ENCODE measurements at regions not wholly inside any gene's neighbourhood (a gene's known extent, or its start where the extent isn't known, plus 50 kb on each side); places are given as distances from the start of the nearest gene placed in this dataset.

DNA sequence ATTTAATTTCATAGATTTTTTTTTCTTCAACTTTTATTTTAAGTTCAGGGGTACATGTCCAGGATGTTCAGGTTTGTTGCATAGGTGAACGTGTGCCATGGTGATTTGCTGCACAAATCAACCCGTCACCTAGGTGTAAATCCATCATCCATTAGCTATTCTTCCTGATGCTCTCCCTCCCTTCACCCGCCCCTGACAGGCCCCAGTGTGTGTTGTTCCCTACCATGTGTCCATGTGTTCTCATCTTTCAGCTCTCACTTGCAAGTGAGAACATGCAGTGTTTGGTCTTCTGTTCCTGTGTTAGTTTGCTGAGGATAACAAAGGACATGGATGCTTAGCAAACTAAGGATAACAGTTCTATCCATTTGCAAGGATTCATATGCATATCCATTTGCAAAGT lies 209.1 kb upstream of the ADCY2 start:
- H3K4me1 ChIP-seq (ENCODE audit: insufficient read depth, low read length, poor library complexity, severe bottlenecking): no peaks in the 10 kb centered on the region
- ChIA-PET CTCF (ENCODE audit: unreplicated experiment) (no interaction called here), POLR2A (no interaction called here)
- intact Hi-C loops (cut with micrococcal nuclease; ENCODE audit: unreplicated experiment): no loop called here
- no peaks in the 10 kb centered on the region for H3K9me3 ChIP-seq (ENCODE audit: low read length)
- no peak overlapping the region for H3K4me3 ChIP-seq (ENCODE audit: low read depth, low read length, poor library complexity, severe bottlenecking)
- no peaks in the 10 kb centered on the region for H3K79me2 ChIP-seq (ENCODE audit: insufficient read depth, low read depth, low read length)
- no peak for DNase-seq (ENCODE audit: low spot score)
- no peaks in the 10 kb centered on the region for H3K9me2 ChIP-seq (ENCODE audit: insufficient read depth, low read length)
- no peak for TF ChIP-seq EZH2phosphoT487 (IDR thresholded peaks at IDR 0.05; ENCODE audit: borderline replicate concordance, low read depth, low read length)
- TF ChIP-seq, protein P1, sequence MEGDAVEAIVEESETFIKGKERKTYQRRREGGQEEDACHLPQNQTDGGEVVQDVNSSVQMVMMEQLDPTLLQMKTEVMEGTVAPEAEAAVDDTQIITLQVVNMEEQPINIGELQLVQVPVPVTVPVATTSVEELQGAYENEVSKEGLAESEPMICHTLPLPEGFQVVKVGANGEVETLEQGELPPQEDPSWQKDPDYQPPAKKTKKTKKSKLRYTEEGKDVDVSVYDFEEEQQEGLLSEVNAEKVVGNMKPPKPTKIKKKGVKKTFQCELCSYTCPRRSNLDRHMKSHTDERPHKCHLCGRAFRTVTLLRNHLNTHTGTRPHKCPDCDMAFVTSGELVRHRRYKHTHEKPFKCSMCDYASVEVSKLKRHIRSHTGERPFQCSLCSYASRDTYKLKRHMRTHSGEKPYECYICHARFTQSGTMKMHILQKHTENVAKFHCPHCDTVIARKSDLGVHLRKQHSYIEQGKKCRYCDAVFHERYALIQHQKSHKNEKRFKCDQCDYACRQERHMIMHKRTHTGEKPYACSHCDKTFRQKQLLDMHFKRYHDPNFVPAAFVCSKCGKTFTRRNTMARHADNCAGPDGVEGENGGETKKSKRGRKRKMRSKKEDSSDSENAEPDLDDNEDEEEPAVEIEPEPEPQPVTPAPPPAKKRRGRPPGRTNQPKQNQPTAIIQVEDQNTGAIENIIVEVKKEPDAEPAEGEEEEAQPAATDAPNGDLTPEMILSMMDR (conservative IDR thresholded peaks at IDR 0.05; ENCODE audit: low read length): no peak
- no peak overlapping the region for H3K4me2 ChIP-seq (ENCODE audit: low read length)
- H2AFZ ChIP-seq (ENCODE audit: low read length): no peak overlapping the region
- H3K27ac ChIP-seq (ENCODE audit: low read depth, low read length, poor library complexity, severe bottlenecking): no peak overlapping the region
- H4K20me1 ChIP-seq (ENCODE audit: insufficient read depth, low read length): no peaks in the 10 kb centered on the region
- BruUV-seq (replicated peaks): no TSS peak
- H3K36me3 ChIP-seq (ENCODE audit: insufficient read depth, low read length): no peaks in the 10 kb centered on the region

DNA sequence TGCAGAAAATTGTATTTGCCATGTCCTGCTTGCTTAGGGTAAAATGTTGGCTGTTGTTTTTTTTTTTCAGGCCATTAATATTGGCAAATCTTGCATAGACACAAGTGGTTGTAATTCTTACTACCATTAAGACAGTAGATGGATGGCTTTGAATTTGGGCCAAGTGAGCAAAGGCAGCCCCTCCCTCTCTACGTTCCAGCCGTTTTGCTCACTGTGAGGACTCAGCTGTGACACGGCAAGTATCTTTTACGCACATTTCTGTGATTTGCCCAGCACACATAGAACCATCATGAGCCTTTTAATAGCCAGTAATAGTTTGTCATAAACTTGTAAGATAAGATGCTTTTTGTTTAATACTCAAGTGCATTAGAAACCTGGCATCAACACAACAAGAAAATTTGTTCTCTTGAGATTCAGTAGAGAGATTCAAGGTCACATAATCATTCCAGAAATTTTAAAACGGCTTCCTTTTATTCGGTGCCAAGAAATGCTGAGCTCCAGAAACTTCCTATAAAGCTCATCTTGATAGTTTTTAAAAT lies 205.2 kb upstream of the ADCY2 start:
- no peak overlapping the region for H3K4me3 ChIP-seq (ENCODE audit: low read depth, low read length, poor library complexity, severe bottlenecking)

DNA sequence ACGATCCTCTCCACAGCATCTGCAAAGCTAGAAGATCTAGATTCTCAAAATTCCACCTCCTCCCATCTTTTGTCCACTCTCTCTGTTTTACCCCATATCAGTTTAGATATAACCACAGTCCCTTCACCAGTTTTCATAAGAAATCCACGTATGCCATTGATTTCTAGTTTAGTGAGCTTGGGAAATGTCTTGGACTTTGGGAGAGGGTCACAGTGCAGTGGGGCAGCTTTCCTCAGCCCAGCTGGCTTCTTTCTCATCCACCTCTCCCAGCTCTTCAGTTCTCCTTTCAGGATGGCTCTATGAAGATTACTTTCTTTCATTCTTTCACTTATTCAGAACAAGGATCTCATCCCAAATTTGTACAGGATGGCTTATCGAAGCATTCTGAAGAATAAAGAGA lies 203.9 kb upstream of the ADCY2 start:
- Histone ChIP-seq H2AFZ (ENCODE audit: low read length) (no peak overlapping the region), H4K20me1 (ENCODE audit: insufficient read depth, low read length) (no peaks in the 10 kb centered on the region), H3K4me3 (ENCODE audit: low read depth, low read length, poor library complexity, severe bottlenecking) (no peak overlapping the region), H3K9me3 (ENCODE audit: low read length) (no peaks in the 10 kb centered on the region), H3K79me2 (ENCODE audit: insufficient read depth, low read depth, low read length) (no peaks in the 10 kb centered on the region), H3K4me1 (ENCODE audit: insufficient read depth, low read length, poor library complexity, severe bottlenecking) (no peaks in the 10 kb centered on the region), H3K36me3 (ENCODE audit: insufficient read depth, low read length) (no peaks in the 10 kb centered on the region), H3K4me2 (ENCODE audit: low read length) (no peak overlapping the region), H3K27ac (ENCODE audit: low read depth, low read length, poor library complexity, severe bottlenecking) (no peak overlapping the region), H3K9me2 (ENCODE audit: insufficient read depth, low read length) (no peaks in the 10 kb centered on the region)
- TF ChIP-seq, protein P1 (conservative IDR thresholded peaks at IDR 0.05; ENCODE audit: low read length): no peak
- TF ChIP-seq EZH2phosphoT487 (IDR thresholded peaks at IDR 0.05; ENCODE audit: borderline replicate concordance, low read depth, low read length): no peak
- BruUV-seq (replicated peaks): no TSS peak
- DNase-seq (ENCODE audit: low spot score): no peak
- CTCF ChIA-PET (ENCODE audit: unreplicated experiment): no interaction called here
- POLR2A ChIA-PET: no interaction called here
- intact Hi-C loops (cut with micrococcal nuclease; ENCODE audit: unreplicated experiment): no loop called here

More for the DNA sequence above, 205.2 kb upstream of the ADCY2 start:
- H3K36me3 ChIP-seq (ENCODE audit: insufficient read depth, low read length): no peaks in the 10 kb centered on the region
- ChIA-PET CTCF (ENCODE audit: unreplicated experiment) (no interaction called here), POLR2A (no interaction called here)
- no peak overlapping the region for H2AFZ ChIP-seq (ENCODE audit: low read length)
- no peak for DNase-seq (ENCODE audit: low spot score)
- no peak overlapping the region for H3K27ac ChIP-seq (ENCODE audit: low read depth, low read length, poor library complexity, severe bottlenecking)
- H3K9me3 ChIP-seq (ENCODE audit: low read length): no peaks in the 10 kb centered on the region
- intact Hi-C loops (cut with micrococcal nuclease; ENCODE audit: unreplicated experiment): no loop called here
- H4K20me1 ChIP-seq (ENCODE audit: insufficient read depth, low read length): no peaks in the 10 kb centered on the region
- H3K4me1 ChIP-seq (ENCODE audit: insufficient read depth, low read length, poor library complexity, severe bottlenecking): no peaks in the 10 kb centered on the region
- no peak overlapping the region for H3K4me2 ChIP-seq (ENCODE audit: low read length)
- H3K79me2 ChIP-seq (ENCODE audit: insufficient read depth, low read depth, low read length): no peaks in the 10 kb centered on the region
- TF ChIP-seq, protein P1 (conservative IDR thresholded peaks at IDR 0.05; ENCODE audit: low read length): no peak
- TF ChIP-seq EZH2phosphoT487 (IDR thresholded peaks at IDR 0.05; ENCODE audit: borderline replicate concordance, low read depth, low read length): no peak
- H3K9me2 ChIP-seq (ENCODE audit: insufficient read depth, low read length): no peaks in the 10 kb centered on the region
- no TSS peak for BruUV-seq (replicated peaks)
